Gastroesophageal sphincter (tissue), 3 donors: ENCODE measurements at regions not wholly inside any gene's neighbourhood (a gene's known extent, or its start where the extent isn't known, plus 50 kb on each side); places are given as distances from the start of the nearest gene placed in this dataset.

Source experiments
- CTCF ChIP-seq, 4 experiments: fragments of 200-600 bp in 2 of 4; fragments of 450-650 bp in 2 of 4; sonication (generic) in 1 of 4; IDR thresholded peaks; one replicate each; pipeline ENCODE4 v1.5.1; 2017 to 2019; ENCODE audit warnings: antibody characterized with exemption in 4 of 4, mild to moderate bottlenecking in 2 of 4, moderate library complexity in 2 of 4
- EP300 ChIP-seq: sonication (generic); formaldehyde crosslinking; IDR thresholded peaks from one replicate; pipeline ENCODE4 v1.6.1; 2017; ENCODE audit warnings: antibody characterized with exemption, mild to moderate bottlenecking
- POLR2A ChIP-seq, 2 donors: fragments of 450-650 bp; IDR thresholded peaks; one replicate each; pipeline ENCODE4 v1.6.1; 2017; ENCODE audit warnings: antibody characterized with exemption in 2 of 2, mild to moderate bottlenecking in 2 of 2, moderate library complexity in 1 of 2
- POLR2AphosphoS5 ChIP-seq: sonication (generic); formaldehyde crosslinking; IDR thresholded peaks from one replicate; pipeline ENCODE4 v1.6.1; 2017; ENCODE audit warnings: antibody characterized with exemption

GRCh38 chr4:3832536-3833220, 66.5 kb downstream of the ADRA2C start:
- no peak for TF ChIP-seq POLR2AphosphoS5
- no peak for TF ChIP-seq CTCF (IDR thresholded peaks at IDR 0.05)
- no peak for TF ChIP-seq POLR2A (IDR thresholded peaks at IDR 0.05)
- no peak for TF ChIP-seq EP300
